GM12865 (cell line): ENCODE measurements at regions not wholly inside any gene's neighbourhood (a gene's known extent, or its start where the extent isn't known, plus 50 kb on each side); places are given as distances from the start of the nearest gene placed in this dataset.
A peak's percentile ranks its signal among the peaks of the same experiment; 100 is the strongest.

Experiments used
- DNase-seq: peaks from one replicate; pipeline ENCODE4 v3.0.0; 2010; ENCODE audit warnings: low read depth
- H3K4me3 ChIP-seq: 2 replicates; pipeline ENCODE4 v1.5.1; 2011; ENCODE audit warnings: mild to moderate bottlenecking, low read depth, low read length, control low read depth
- CTCF ChIP-seq: IDR thresholded peaks from 2 replicates; pipeline ENCODE4 v1.5.1; 2011; ENCODE audit warnings: low read length, control low read depth, low read depth, inconsistent platforms; ENCODE audit not compliant: insufficient read depth; ENCODE audit errors: missing control alignments

- no peak overlapping the region for H3K4me3 ChIP-seq
- TF ChIP-seq CTCF, result no peak
- DNase-seq, result peak; percentile 78
Observed at GRCh38 chr6:28643017-28643740, 117.5 kb downstream of the GPX5 start.

DNA sequence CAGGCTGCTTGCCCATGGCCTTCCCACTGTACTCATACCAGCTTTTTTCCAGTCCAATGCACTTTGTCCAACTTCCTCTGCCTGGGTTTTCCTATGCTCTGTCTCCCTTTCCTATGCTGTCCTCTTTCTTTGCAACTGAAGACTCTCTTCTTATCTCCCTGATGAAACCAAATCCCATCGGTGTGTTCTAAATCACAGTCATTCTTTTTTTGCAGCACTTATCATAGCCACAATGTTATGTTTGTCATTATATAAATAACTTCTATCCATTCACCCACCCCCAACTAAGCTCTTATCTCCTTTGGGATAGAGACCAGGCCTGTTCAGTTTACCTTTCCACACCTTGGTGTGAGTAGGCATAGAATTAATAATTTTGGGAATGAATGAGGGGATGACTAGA is 121.0 kb downstream of the GPX5 start:
- no peak for TF ChIP-seq CTCF
- H3K4me3 ChIP-seq, result no peak overlapping the region
- no peak for DNase-seq

DNA sequence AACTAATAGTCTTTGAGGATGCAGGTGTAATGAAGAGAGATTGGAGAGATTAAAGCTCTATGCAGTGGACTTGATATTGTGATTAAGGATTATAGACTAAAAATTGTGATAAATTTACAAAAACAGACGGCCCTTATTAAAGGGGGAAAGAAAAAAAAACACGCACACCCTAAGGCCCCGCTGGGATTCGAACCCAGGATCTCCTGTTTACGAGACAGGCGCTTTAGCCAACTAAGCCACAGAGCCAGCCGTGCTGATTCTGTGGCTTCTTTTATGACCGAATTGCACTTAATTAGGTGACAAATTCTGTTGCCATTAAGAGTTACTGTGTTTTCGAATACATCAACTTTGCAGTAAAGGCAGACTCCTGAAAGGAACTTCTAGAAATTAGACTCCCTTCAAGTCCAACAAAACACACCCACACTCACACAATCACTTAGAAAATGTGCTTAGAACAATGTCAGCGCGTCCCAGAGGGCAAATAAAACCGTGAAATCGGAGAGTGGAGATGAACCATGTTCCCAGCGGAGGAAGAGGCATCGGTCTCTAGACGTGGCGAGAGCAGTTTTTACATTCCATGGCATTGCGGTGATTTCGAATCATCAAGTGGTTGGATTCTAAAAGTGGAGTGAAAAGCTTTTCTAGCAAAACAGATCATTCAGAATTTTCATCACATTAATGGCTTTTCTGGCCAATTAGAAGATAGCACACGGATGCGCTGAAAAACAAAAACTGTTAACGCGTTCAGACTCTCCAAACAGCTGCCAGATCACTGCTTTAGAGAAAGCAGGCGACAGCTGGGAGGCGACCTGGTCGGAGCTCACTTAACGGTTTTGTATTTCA is 122.6 kb downstream of the GPX5 start:
- DNase-seq, result peak; percentile 90
- TF ChIP-seq CTCF, result no peak
- peak overlapping the region; percentile 80 for H3K4me3 ChIP-seq

GRCh38 chr6:28648878-28649375 is 123.2 kb downstream of the GPX5 start:
- no peak for DNase-seq
- peak overlapping the region; percentile 80 for H3K4me3 ChIP-seq
- TF ChIP-seq CTCF, result no peak

GRCh38 chr6:28651161-28651560 is 125.5 kb downstream of the GPX5 start:
- DNase-seq, result no peak
- no peak overlapping the region for H3K4me3 ChIP-seq
- no peak for TF ChIP-seq CTCF

GRCh38 chr6:28653876-28654275 is 128.2 kb downstream of the GPX5 start:
- TF ChIP-seq CTCF, result no peak
- DNase-seq, result no peak
- no peak overlapping the region for H3K4me3 ChIP-seq
